ENCODE measurements at regions not wholly inside any gene's neighbourhood (a gene's known extent, or its start where the extent isn't known, plus 50 kb on each side); places are given as distances from the start of the nearest gene placed in this dataset.

DNA sequence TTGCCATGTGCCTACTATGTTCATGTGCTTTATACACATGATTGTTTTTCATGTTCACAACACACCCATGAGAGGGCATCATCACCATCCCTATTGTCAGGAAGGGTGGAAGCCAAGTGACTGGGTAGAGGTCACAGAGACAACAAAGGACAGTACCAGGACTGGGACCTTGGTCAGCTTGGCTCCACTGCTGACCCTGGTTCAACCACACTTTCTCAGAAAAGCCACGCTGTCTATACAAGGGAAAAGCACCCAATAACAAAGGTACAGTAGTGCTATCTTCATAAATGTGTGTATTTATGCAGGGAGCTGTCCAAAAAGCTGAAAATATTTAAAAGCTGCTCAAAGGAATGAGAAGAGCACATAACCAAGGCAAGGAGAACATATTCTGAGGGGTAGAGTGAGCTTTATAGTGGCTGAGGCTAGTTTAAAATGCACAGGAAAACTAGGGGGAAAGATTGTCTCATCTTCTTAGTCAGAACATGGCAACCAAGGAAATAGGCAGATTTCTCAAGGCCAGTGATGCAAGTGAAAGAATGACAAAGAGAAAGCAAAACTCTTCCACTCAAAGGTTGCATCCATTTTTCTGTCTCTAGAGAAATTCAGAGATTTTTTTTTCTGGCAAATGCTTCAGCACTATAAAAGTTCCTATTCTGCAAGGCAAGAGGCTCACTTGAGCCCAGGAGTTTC, 415.0 kb downstream of the FOXO1 start:
- TF ChIP-seq, protein P1, sequence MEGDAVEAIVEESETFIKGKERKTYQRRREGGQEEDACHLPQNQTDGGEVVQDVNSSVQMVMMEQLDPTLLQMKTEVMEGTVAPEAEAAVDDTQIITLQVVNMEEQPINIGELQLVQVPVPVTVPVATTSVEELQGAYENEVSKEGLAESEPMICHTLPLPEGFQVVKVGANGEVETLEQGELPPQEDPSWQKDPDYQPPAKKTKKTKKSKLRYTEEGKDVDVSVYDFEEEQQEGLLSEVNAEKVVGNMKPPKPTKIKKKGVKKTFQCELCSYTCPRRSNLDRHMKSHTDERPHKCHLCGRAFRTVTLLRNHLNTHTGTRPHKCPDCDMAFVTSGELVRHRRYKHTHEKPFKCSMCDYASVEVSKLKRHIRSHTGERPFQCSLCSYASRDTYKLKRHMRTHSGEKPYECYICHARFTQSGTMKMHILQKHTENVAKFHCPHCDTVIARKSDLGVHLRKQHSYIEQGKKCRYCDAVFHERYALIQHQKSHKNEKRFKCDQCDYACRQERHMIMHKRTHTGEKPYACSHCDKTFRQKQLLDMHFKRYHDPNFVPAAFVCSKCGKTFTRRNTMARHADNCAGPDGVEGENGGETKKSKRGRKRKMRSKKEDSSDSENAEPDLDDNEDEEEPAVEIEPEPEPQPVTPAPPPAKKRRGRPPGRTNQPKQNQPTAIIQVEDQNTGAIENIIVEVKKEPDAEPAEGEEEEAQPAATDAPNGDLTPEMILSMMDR (IDR thresholded peaks at IDR 0.05) = no peak
- TF ChIP-seq EP300 (IDR thresholded peaks at IDR 0.05) = no peak
- no peak for TF ChIP-seq POLR2A (IDR thresholded peaks at IDR 0.05)
- TF ChIP-seq POLR2AphosphoS5 (IDR thresholded peaks at IDR 0.05) = no peak
